ENCODE measurements at regions not wholly inside any gene's neighbourhood (a gene's known extent, or its start where the extent isn't known, plus 50 kb on each side); places are given as distances from the start of the nearest gene placed in this dataset.

GRCh38 chr2:34738691-34739090, 1139.6 kb upstream of the FAM98A start:
- TF ChIP-seq EZH2 (IDR thresholded peaks at IDR 0.05): no peak
- no peak for TF ChIP-seq EZH2phosphoT487 (IDR thresholded peaks at IDR 0.05)
- TF ChIP-seq, protein P1, sequence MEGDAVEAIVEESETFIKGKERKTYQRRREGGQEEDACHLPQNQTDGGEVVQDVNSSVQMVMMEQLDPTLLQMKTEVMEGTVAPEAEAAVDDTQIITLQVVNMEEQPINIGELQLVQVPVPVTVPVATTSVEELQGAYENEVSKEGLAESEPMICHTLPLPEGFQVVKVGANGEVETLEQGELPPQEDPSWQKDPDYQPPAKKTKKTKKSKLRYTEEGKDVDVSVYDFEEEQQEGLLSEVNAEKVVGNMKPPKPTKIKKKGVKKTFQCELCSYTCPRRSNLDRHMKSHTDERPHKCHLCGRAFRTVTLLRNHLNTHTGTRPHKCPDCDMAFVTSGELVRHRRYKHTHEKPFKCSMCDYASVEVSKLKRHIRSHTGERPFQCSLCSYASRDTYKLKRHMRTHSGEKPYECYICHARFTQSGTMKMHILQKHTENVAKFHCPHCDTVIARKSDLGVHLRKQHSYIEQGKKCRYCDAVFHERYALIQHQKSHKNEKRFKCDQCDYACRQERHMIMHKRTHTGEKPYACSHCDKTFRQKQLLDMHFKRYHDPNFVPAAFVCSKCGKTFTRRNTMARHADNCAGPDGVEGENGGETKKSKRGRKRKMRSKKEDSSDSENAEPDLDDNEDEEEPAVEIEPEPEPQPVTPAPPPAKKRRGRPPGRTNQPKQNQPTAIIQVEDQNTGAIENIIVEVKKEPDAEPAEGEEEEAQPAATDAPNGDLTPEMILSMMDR (IDR thresholded peaks at IDR 0.05): peak; percentile 77
- no peaks in the 10 kb centered on the region for H3K79me2 ChIP-seq (ENCODE audit: low read depth)
- Mint-ChIP-seq H3K27me3 (ENCODE audit: insufficient read depth, low read depth) (no peaks in the 10 kb centered on the region), H3K36me3 (no peaks in the 10 kb centered on the region), H3K9me3 (no peaks in the 10 kb centered on the region), H3K4me3 (no peak overlapping the region), H3K4me1 (peaks cover 2% of the 10 kb centered on the region), H3K27ac (no peak overlapping the region)
- no peak overlapping the region for H3K27ac ChIP-seq
- peaks cover 13% of the 10 kb centered on the region for H3F3A ChIP-seq (ENCODE audit: low read depth)
- peak; percentile 61 for DNase-seq (ENCODE audit: low spot score)
- no peaks in the 10 kb centered on the region for H3K36me3 ChIP-seq
- no peaks in the 10 kb centered on the region for H3K9me3 ChIP-seq (ENCODE audit: low read depth)
- no peaks in the 10 kb centered on the region for H4K20me1 ChIP-seq (ENCODE audit: low read depth)
- H3K4me1 ChIP-seq: peaks cover 22% of the 10 kb centered on the region
- H3K4me2 ChIP-seq: no peak overlapping the region
- H3K27me3 ChIP-seq: no peaks in the 10 kb centered on the region
- no peak overlapping the region for H2AFZ ChIP-seq (replicated peaks)
- no peak overlapping the region for H3K9ac ChIP-seq
- H3K4me3 ChIP-seq: no peak overlapping the region

- peaks cover 28% of the 10 kb centered on the region for H3K4me1 ChIP-seq
- H3K4me1 Mint-ChIP-seq: peaks cover 2% of the 10 kb centered on the region
- H3K27me3 ChIP-seq: no peaks in the 10 kb centered on the region
- no peaks in the 10 kb centered on the region for H3K9me3 Mint-ChIP-seq
- no peak overlapping the region for H3K4me3 Mint-ChIP-seq
- no peaks in the 10 kb centered on the region for H3K9me3 ChIP-seq (ENCODE audit: low read depth)
- no peak overlapping the region for H3K4me2 ChIP-seq
- no peak for DNase-seq (ENCODE audit: low spot score)
- no peaks in the 10 kb centered on the region for H4K20me1 ChIP-seq (ENCODE audit: low read depth)
- no peaks in the 10 kb centered on the region for H3K36me3 ChIP-seq
- H2AFZ ChIP-seq (replicated peaks): no peak overlapping the region
- no peaks in the 10 kb centered on the region for H3K79me2 ChIP-seq (ENCODE audit: low read depth)
- peaks cover 13% of the 10 kb centered on the region for H3F3A ChIP-seq (ENCODE audit: low read depth)
- TF ChIP-seq, protein P1 (IDR thresholded peaks at IDR 0.05): no peak
- no peak for TF ChIP-seq EZH2 (IDR thresholded peaks at IDR 0.05)
- no peak for TF ChIP-seq EZH2phosphoT487 (IDR thresholded peaks at IDR 0.05)
- H3K27me3 Mint-ChIP-seq (ENCODE audit: insufficient read depth, low read depth): no peaks in the 10 kb centered on the region
- H3K27ac Mint-ChIP-seq: no peak overlapping the region
- no peaks in the 10 kb centered on the region for H3K36me3 Mint-ChIP-seq
- H3K9ac ChIP-seq: no peak overlapping the region
- H3K27ac ChIP-seq: no peak overlapping the region
- H3K4me3 ChIP-seq: no peak overlapping the region
Measured at GRCh38 chr2:34737146-34737545, 1138.0 kb upstream of the FAM98A start.

GRCh38 chr2:34736482-34736881, 1137.4 kb upstream of the FAM98A start:
- Histone ChIP-seq H4K20me1 (ENCODE audit: low read depth) (no peaks in the 10 kb centered on the region), H3K36me3 (no peaks in the 10 kb centered on the region), H2AFZ (replicated peaks) (no peak overlapping the region), H3K4me3 (no peak overlapping the region), H3K4me1 (peaks cover 31% of the 10 kb centered on the region), H3F3A (ENCODE audit: low read depth) (peaks cover 13% of the 10 kb centered on the region), H3K27ac (no peak overlapping the region), H3K9ac (no peak overlapping the region), H3K79me2 (ENCODE audit: low read depth) (no peaks in the 10 kb centered on the region), H3K4me2 (no peak overlapping the region), H3K27me3 (no peaks in the 10 kb centered on the region), H3K9me3 (ENCODE audit: low read depth) (no peaks in the 10 kb centered on the region)
- Mint-ChIP-seq H3K4me1 (peaks cover 2% of the 10 kb centered on the region), H3K9me3 (no peaks in the 10 kb centered on the region), H3K4me3 (no peak overlapping the region), H3K36me3 (no peaks in the 10 kb centered on the region), H3K27me3 (ENCODE audit: insufficient read depth, low read depth) (no peaks in the 10 kb centered on the region), H3K27ac (no peak overlapping the region)
- TF ChIP-seq EZH2phosphoT487 (IDR thresholded peaks at IDR 0.05) (no peak), EZH2 (IDR thresholded peaks at IDR 0.05) (no peak)
- TF ChIP-seq, protein P1 (IDR thresholded peaks at IDR 0.05): no peak
- DNase-seq (ENCODE audit: low spot score): no peak

All from neural progenitor cell (in vitro differentiated cells).